ENCODE measurements at regions not wholly inside any gene's neighbourhood (a gene's known extent, or its start where the extent isn't known, plus 50 kb on each side); places are given as distances from the start of the nearest gene placed in this dataset.

GRCh38 chr7:125431349-125431748 is 501.7 kb upstream of the POT1 start:
- TF ChIP-seq CTCF (IDR thresholded peaks at IDR 0.05) (no peak), POLR2A (IDR thresholded peaks at IDR 0.05) (no peak)
